HG02798 (cell line): ENCODE measurements at regions not wholly inside any gene's neighbourhood (a gene's known extent, or its start where the extent isn't known, plus 50 kb on each side); places are given as distances from the start of the nearest gene placed in this dataset.
"Not testable (repeated sequence)": the region's sequence is repeated elsewhere in the genome, so short reads cannot be mapped to it uniquely, and the experiment has no call there.

Experiments used
- ATAC-seq: cut with Tn5 transposase; IDR thresholded peaks from one replicate; pipeline ENCODE4 v1.9.1; 2021; ENCODE audit warnings: mild to moderate bottlenecking; ENCODE audit not compliant: unreplicated experiment, poor library complexity

DNA sequence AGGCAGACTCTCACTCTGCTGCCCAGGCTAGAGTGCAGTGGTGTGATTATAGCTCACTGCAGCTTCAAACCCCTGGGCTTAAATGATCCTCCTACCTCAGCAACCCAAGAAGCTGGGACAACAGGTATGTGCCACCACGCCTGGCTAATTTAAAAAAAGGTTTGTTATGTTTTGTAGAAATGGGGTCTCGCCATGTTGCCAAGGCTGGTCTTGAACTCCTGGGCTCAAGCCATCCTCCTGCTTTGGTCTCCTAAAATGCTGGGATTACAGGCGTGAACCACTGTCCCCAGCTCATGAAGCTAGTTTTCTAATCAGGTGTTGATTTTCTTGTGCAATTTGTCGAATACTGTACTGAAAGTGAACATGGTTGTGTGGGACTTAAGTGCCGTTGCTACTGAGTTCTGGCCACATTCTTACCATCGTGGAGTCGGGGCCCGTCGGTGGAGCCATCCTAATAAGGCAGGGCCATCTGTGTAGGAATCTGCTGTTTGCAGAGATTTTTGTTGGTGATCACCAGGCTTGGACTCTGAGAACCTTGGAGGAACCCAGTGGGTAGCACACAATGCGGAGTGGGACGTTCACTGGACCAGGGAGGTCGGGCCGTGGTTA lies 193.2 kb downstream of the GOLGA6L6 start:
- no peak for ATAC-seq

DNA sequence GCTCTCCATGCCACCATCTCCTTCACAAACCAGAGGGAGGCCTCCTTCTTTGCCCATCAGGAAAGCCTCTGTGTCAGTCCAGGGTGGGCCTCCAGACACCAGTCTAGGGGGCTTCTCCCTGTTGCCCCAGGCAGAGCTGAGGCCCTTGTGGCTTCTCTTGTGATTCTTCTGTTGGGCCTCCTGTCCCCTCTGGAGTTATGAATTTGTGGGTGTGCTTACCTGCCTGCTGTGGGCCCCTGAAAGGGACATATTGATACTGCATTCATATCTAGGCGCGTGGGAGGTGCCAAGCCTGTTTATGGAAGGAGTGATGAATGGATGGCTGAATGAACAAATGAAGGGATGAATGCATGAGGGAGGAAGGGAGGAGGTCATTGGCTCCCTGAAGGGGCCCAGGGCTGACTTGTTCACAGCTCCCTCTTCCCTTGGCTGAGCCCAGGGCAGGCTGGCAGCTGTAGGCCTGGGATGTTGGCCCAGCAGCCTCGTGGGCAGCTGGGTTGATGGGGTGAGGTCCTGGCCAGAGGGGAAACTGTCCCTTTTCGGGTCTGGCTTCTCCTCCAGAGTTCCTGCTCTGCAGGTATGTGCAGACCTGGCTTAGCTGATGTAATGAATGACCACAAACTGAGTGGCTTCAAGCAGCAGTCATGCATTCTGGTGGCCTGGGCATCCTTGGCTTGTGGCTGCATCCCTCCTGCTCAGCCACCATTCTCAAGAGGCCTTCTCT lies 195.4 kb downstream of the GOLGA6L6 start:
- no peak for ATAC-seq

DNA sequence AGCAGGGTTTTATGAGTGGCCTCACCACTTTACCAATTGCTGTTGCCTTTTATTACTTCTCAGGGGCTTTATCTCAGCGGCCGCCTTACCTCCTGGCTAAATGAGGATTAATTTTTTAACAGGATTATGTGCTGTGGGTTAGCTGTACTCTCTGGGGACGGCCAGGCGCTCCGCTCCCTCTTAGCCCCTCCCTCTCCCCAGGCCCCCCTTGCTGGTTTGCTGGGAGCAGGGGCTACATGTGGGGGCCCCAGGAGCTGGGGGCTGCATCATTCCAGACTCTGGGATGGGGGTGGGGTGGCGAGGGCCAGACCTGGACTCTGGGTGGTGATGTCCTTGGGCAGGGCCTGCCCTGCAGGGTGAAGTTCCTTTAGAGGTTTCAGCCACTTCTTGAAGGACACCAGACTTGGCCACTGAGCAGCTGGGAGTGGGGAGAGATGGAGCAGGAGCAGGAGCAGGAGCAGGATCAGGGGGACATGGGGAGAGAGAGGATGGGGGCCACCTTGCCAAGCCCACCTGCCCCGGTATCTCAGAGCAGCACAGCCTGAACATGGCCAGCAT lies 196.1 kb downstream of the GOLGA6L6 start:
- no peak for ATAC-seq

- ATAC-seq = no peak
Observed at GRCh38 chr15:20344601-20345400, 196.8 kb downstream of the GOLGA6L6 start.

- ATAC-seq = not testable (repeated sequence)
Observed at GRCh38 chr15:20343395-20344211, 198.0 kb downstream of the GOLGA6L6 start.

GRCh38 chr15:20342601-20343394 lies 198.8 kb downstream of the GOLGA6L6 start:
- not testable (repeated sequence) for ATAC-seq

DNA sequence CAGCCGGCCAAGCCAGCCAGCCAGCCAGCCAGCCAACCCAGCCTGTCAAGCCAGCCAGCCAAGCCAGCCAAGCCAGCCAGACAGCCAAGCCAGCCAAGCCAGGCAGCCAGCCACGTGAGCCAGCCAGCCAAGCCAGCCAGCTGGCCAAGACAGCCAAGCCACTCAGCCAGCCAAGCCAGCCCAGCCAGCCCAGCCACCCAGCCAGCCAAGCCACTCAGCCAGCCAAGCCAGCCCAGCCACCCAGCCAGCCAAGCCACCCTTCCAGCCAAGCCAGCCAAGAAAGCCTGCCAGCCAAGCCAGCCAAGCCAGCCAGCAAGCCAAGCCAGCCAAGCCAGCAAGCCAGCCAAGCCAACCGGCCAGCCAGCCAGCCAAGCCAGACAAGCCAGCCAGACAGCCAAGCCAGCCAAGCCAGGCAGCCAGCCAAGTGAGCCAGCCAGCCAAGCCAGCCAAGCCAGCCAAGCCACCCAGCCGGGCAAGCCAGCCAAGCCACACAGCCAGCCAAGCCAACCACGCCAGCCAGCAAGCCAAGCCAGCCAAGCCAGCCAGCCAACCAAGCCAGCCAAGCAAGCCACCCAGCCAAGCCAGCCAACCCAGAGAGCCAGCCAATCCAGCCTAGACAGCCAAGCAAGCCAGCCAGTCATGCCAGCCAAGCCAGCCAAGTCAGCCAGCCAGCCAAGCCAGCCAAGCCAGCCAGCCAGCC lies 199.5 kb downstream of the GOLGA6L6 start:
- ATAC-seq = no peak

GRCh38 chr15:20340931-20341661 lies 200.5 kb downstream of the GOLGA6L6 start:
- no peak for ATAC-seq

DNA sequence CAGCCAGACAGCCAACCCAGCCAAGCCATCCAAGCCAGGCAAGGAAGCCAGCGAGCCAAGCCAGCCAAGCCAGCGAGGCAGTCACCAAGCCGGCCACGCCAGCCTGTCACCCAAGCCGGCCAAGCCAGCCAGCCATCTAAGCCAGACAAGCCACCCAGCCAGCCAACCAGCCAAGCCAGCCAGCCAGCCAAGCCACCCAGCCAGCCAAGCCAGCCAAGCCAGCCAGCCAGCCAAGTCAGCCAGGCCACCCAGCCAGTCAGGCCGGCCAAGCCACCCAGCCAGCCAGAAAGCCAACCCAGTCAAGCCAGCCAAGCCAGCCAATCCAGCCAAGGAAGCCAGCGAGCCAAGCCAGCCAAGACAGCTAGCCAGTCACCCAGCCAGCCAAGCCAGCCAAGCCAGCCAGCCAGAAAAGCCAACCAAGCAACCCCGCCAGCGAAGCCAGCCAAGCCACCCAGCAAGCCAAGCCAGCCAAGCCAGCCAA lies 201.2 kb downstream of the GOLGA6L6 start:
- no peak for ATAC-seq

- not testable (repeated sequence) for ATAC-seq
Observed at GRCh38 chr15:20339086-20339791, 202.4 kb downstream of the GOLGA6L6 start.

GRCh38 chr15:20338671-20339070 lies 202.9 kb downstream of the GOLGA6L6 start:
- ATAC-seq = not testable (repeated sequence)

DNA sequence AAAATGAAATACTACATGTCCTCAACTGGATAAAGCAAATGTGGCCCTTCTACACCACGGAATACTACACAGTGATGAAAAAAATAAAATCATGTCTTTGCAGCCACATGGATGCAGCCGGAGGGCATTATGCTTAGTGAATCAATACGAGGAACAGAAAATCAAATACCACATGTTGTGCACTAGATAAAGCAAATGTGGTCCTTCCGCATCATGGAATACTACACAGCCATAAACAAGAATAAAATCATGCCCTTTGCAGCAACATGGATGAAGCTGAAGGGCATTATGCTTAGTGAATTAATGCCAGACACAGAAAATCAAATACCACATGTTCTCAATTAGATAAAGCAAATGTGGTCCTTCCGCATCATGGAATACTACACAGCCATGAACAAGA lies 204.4 kb downstream of the GOLGA6L6 start:
- ATAC-seq = not testable (repeated sequence)

DNA sequence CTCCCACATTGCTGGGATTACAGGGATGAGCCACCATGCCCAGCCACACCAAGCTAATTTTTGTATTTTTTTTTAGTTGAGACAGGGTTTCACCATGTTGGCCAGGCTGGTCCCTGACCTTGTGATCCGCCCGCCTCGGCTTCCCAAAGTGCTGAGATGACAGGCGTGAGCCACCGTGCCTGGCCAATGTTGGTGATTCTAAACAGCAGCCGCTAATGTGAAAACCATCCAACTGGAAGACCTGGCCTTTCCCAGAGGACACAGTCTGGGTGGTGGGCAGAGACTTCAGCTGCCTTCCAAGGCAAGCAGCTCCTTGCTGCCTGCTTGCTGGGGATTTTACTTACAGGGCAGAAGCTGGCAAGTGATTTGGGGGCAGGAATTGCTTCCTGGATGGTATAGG lies 207.1 kb downstream of the GOLGA6L6 start:
- not testable (repeated sequence) for ATAC-seq

- ATAC-seq = not testable (repeated sequence)
Observed at GRCh38 chr15:20325751-20326150, 215.8 kb downstream of the GOLGA6L6 start.

GRCh38 chr15:20317132-20317531 lies 224.5 kb downstream of the GOLGA6L6 start:
- ATAC-seq = not testable (repeated sequence)

DNA sequence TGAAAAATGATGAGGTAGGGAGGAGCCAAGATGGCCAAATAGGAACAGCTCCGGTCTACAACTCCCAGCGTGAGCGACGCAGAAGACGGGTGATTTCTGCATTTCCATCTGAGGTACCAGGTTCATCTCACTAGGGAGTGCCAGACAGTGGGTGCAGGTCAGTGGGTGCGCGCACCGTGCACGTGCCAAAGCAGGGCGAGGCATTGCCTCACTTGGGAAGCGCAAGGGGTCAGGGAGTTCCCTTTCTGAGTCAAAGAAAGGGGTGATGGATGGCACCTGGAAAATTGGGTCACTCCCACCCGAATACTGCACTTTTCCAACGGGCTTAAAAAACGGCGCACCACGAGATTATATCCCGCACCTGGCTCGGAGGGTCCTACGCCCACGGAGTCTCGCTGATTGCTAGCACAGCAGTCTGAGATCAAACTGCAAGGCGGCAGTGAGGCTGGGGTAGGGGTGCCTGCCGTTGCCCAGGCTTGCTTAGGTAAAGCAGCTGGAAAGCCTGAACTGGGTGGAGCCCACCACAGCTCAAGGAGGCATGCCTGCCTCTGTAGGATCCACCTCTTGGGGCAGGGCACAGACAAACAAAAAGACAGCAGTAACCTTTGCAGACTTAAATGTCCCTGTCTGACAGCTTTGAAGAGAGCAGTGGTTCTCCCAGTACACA lies 230.5 kb downstream of the GOLGA6L6 start:
- ATAC-seq = not testable (repeated sequence)

- ATAC-seq = no peak
Observed at GRCh38 chr15:20310603-20311002, 231.0 kb downstream of the GOLGA6L6 start.
